Activated B cell treated with CpG ODN at 0.5 μM for 24 hours (primary cell): ENCODE measurements at regions not wholly inside any gene's neighbourhood (a gene's known extent, or its start where the extent isn't known, plus 50 kb on each side); places are given as distances from the start of the nearest gene placed in this dataset.

Source experiments
- ATAC-seq: fragments of 200-7000 bp; cut with Tn5 transposase; one replicate; pipeline ENCODE4 v1.10.0; 2021; ENCODE audit warnings: low read depth, mild to moderate bottlenecking, moderate library complexity
- CTCF ChIA-PET: fragments of 350-600 bp; sonication (Branson Sonifier 250); formaldehyde crosslinking; loops from one replicate; lab custom pipeline; 2021; ENCODE audit warnings: antibody characterized with exemption; lab: Charles Lee
- POLR2A ChIA-PET: fragments of 350-600 bp; sonication (Branson Sonifier 250); formaldehyde crosslinking; loops from one replicate; lab custom pipeline; 2021; ENCODE audit warnings: antibody characterized with exemption; lab: Charles Lee
- DNase-seq: peaks from one replicate; pipeline ENCODE4 v3.0.0; 2022
- H3K27ac Mint-ChIP-seq: one replicate; pipeline ENCODE4 v1.8.0; 2020; ENCODE audit warnings: mixed read lengths
- H3K27me3 Mint-ChIP-seq: one replicate; pipeline ENCODE4 v1.8.0; 2021; ENCODE audit warnings: mixed read lengths
- H3K36me3 Mint-ChIP-seq: one replicate; pipeline ENCODE4 v1.8.0; 2021; ENCODE audit warnings: low read depth, mixed read lengths
- H3K4me1 Mint-ChIP-seq: one replicate; pipeline ENCODE4 v1.8.0; 2021; ENCODE audit warnings: mixed read lengths
- H3K4me3 Mint-ChIP-seq: one replicate; pipeline ENCODE4 v1.8.0; 2020; ENCODE audit warnings: mild to moderate bottlenecking, mixed read lengths
- H3K9me3 Mint-ChIP-seq: one replicate; pipeline ENCODE4 v1.8.0; 2020; ENCODE audit warnings: mixed read lengths
- CTCF ChIP-seq: fragments of 200-600 bp; IDR thresholded peaks from one replicate; pipeline ENCODE4 v1.8.0; 2022; ENCODE audit warnings: antibody characterized with exemption, mild to moderate bottlenecking
- intact Hi-C: fragments of 100-400 bp; cut with micrococcal nuclease; formaldehyde crosslinking; loops from one replicate; pipeline ENCODE4 v1.15.1; 2024

GRCh38 chr22:49046546-49047361 is 780.9 kb downstream of the BRD1 start:
- ChIA-PET CTCF (interaction anchor here (1.2 kb wide), 1 partner anchor 258 kb away, joined by 3 read pairs; no protein-coding TSS in a partner anchor), POLR2A (no interaction called here)
- no peaks in the 10 kb centered on the region for H3K27me3 Mint-ChIP-seq
- no peak overlapping the region for H3K27ac Mint-ChIP-seq
- H3K4me1 Mint-ChIP-seq: no peaks in the 10 kb centered on the region
- TF ChIP-seq CTCF: no peak
- intact Hi-C loops: no loop called here
- H3K4me3 Mint-ChIP-seq: no peak overlapping the region
- ATAC-seq (peak; percentile 49), DNase-seq (no peak)
- no peaks in the 10 kb centered on the region for H3K9me3 Mint-ChIP-seq
- no peaks in the 10 kb centered on the region for H3K36me3 Mint-ChIP-seq

GRCh38 chr22:49046000-49046545 is 781.6 kb downstream of the BRD1 start:
- no peak for DNase-seq
- CTCF ChIA-PET: interaction anchor here (1.2 kb wide), 1 partner anchor 259 kb away, joined by 3 read pairs; no protein-coding TSS in a partner anchor
- Mint-ChIP-seq H3K27me3 (no peaks in the 10 kb centered on the region), H3K4me1 (no peaks in the 10 kb centered on the region), H3K9me3 (no peaks in the 10 kb centered on the region), H3K27ac (no peak overlapping the region), H3K4me3 (no peak overlapping the region), H3K36me3 (no peaks in the 10 kb centered on the region)
- no peak for TF ChIP-seq CTCF
- intact Hi-C loops: no loop called here
- ATAC-seq: no peak
- POLR2A ChIA-PET: no interaction called here

- ChIA-PET POLR2A (no interaction called here), CTCF (no interaction called here)
- ATAC-seq (no peak), DNase-seq (no peak)
- intact Hi-C loops: no loop called here
- no peaks in the 10 kb centered on the region for H3K4me1 Mint-ChIP-seq
- no peaks in the 10 kb centered on the region for H3K9me3 Mint-ChIP-seq
- no peak for TF ChIP-seq CTCF
- H3K27me3 Mint-ChIP-seq: no peaks in the 10 kb centered on the region
- H3K4me3 Mint-ChIP-seq: no peak overlapping the region
- H3K36me3 Mint-ChIP-seq: no peaks in the 10 kb centered on the region
- H3K27ac Mint-ChIP-seq: no peak overlapping the region
These were observed 782.4 kb downstream of the BRD1 start for GRCh38 chr22:49045276-49045675.

- no peaks in the 10 kb centered on the region for H3K9me3 Mint-ChIP-seq
- intact Hi-C loops: no loop called here
- no peak for ATAC-seq
- CTCF ChIA-PET: no interaction called here
- no peaks in the 10 kb centered on the region for H3K4me1 Mint-ChIP-seq
- no peaks in the 10 kb centered on the region for H3K27me3 Mint-ChIP-seq
- H3K27ac Mint-ChIP-seq: no peak overlapping the region
- TF ChIP-seq CTCF: no peak
- POLR2A ChIA-PET: no interaction called here
- no peaks in the 10 kb centered on the region for H3K36me3 Mint-ChIP-seq
- no peak for DNase-seq
- no peak overlapping the region for H3K4me3 Mint-ChIP-seq
These were observed 782.9 kb downstream of the BRD1 start for GRCh38 chr22:49044776-49045175.

- ATAC-seq: no peak
- Mint-ChIP-seq H3K9me3 (no peaks in the 10 kb centered on the region), H3K27me3 (no peaks in the 10 kb centered on the region), H3K4me3 (no peak overlapping the region), H3K27ac (no peak overlapping the region), H3K4me1 (no peaks in the 10 kb centered on the region), H3K36me3 (no peaks in the 10 kb centered on the region)
- intact Hi-C loops: no loop called here
- ChIA-PET POLR2A (no interaction called here), CTCF (no interaction called here)
- no peak for DNase-seq
- no peak for TF ChIP-seq CTCF
These were observed 783.6 kb downstream of the BRD1 start for GRCh38 chr22:49044091-49044490.
